T follicular helper cell (primary cell): ENCODE measurements at regions not wholly inside any gene's neighbourhood (a gene's known extent, or its start where the extent isn't known, plus 50 kb on each side); places are given as distances from the start of the nearest gene placed in this dataset.
"Not testable (repeated sequence)": the region's sequence is repeated elsewhere in the genome, so short reads cannot be mapped to it uniquely, and the experiment has no call there.

ENCODE experiments used
- DNase-seq: peaks from one replicate; pipeline ENCODE4 v3.0.0-alpha.2; 2020; ENCODE audit warnings: low read depth

DNA sequence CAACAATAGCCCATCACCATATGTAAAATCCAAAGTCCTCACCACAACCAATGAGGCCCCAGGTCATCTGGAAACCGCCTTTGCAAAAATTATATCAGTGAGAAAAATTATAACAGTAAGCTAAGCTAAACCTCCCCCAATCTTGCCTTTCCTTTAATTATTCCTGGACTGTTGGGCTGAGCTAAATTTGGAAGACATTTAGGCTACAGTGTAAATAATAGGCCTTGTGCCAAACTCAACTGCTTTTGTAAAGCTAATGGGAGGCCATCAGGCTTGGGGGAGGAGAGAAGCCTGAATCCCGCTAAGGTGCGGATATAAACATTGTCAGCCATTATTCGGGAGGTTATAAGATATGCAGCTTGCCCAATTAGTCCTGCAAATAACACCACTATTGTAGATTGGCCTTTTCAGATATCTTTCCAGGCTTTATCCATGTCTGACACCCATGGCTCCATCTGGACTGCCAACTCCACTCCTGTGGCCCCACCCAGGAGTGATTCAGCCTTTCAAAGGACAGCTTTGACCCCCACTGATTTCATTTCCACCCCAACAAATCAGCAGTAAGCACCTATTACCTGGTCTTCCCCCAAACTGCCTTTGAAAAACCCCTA, 53.0 kb upstream of the CA12 start:
- no peak for DNase-seq

GRCh38 chr15:63435204-63435820, 53.7 kb upstream of the CA12 start:
- no peak for DNase-seq

DNA sequence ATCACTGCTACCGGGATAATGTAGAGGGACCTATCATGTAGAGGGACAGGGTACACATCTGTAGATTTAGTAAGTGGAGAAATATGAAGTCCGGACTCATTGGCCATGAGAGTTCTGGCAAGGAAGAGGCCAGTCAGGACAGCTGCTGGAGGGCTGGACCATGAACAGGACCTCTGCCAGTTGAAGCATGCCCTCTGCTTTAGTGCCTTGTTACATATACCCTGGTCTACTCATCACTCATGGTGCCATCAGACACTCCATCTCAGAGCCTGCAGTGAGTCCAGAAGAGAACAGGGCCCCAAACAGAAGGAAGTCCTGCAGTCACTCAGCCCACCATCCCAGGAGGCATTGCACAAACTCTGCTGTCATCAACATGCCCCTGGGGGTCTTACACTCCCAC, 54.7 kb upstream of the CA12 start:
- DNase-seq = no peak

GRCh38 chr15:63436872-63437375, 55.3 kb upstream of the CA12 start:
- peak; percentile 67 for DNase-seq

DNA sequence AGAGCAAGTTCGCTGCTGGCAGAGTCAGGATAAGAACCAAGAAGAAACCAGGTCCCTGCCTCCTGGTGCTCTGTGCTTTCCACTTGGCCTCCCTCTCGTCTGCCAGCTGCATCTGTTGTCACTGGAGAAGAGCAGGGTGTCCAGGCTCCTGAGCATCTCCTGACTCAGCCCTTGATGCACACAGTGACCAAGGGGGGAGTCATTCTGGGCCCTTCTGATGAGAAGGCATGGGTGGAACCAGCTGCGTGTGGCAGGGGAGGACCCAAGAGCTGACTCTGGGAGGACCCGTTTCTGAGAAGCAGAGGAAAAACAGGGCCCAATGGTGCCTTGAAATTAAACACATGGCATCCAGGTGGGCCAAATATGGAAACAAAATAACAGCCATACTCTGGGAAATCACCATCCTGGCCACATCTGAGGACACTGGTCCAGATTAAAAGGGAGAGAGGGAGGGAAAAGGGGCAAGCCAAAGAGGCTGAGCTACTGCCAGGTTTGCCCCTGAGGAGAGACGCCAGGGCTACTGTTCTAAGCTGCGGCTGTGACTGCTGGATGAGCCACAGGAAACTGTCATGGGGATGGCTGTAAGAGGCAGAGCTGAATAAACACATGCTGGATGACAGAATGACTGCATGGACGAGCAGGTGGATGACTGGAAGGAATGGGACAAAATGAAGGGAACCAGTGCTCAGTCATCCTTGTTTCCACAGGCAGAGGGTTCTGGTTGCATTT, 58.1 kb upstream of the CA12 start:
- DNase-seq = no peak

DNA sequence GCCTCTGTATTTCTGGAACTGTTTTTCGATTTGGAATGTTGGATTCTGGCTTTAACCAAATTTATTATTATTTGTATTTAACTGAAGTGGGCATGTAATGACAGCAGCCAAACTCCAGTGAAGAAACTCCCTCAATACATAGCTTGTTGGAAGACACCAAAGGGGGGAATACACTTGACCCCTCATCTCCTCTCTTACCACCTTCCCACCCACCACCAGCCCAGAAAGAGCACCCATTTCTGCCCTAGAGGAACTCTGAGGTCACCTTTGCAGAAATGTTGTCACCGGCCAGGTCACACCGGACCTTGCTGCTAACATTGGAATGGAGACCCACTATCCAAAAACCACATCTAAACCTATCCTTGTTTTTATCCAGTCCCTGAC, 58.6 kb upstream of the CA12 start:
- no peak for DNase-seq

DNA sequence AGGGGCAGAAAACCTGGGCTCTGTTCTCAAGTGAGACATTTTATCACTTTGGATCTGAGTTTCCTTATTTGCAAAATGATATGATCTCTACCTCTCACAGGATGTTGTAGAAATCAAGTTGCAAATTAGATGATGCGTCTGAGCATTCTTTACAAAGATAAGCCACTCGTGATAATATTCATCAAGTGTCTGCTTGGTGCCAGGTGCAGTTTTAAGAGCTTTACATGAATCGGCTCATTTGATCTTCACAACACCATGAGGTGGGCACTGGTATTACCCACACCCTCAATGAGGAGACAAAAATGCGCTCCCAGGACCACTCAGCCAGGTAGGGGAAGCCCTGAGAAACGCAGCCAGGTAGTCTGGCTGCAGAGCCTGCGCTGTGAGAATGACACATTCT, 59.1 kb upstream of the CA12 start:
- DNase-seq = no peak

DNA sequence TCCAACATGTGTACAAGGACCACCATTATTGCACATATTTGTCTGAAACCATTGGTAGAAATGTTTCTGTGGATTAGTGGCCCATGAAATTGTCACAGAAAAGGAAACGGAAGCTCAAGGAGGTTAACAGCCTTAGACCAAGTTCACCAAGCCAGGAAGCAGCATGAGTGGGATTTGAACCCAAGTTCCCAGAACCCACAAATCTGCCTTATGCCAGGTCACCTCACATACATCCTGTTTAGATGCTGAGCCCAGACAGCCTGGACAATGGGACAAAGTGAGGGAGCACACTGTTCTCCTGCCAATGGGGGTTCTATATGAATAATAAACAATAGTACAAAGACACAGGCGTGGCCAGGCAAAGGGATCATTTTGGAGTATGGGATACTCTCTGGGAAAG, 59.6 kb upstream of the CA12 start:
- DNase-seq = no peak

- no peak for DNase-seq
These were observed 60.4 kb upstream of the CA12 start for GRCh38 chr15:63442080-63442479.

- DNase-seq = no peak
These were observed 59.8 kb upstream of the USP3 start for GRCh38 chr15:63444611-63445010.

GRCh38 chr15:63446255-63446654, 58.1 kb upstream of the USP3 start:
- DNase-seq = no peak

DNA sequence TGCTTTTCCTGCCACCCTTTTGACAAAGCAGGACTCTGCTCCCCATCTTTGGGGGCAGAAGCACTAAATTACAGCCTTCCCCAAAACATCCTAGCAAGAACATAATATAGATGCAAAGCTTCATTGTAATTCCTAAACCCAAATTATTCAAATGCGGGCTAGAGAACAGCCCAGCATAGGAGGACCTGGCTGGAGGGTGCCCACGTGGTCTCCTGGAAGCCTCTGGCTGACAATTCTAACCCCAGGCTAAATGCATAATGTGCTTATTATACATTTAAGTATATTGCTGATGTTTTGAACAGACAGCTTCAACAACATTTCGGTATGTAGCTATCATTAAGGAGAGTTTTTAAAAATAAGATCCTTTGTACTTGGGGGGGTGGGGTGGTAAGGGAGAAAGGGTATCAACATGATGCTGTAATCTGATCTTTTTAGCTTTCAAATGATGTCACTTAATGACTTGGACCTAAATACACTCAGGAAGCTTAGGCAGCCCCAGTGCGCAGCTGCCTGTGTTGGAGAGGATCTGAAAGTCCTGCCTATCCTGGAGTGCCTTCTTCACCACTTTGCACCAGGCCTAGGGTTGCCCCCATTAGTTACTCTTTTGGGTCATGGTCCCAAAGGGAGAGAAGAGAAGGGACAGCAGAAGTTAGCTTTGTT, 57.2 kb upstream of the USP3 start:
- DNase-seq = no peak

GRCh38 chr15:63448266-63448665, 56.1 kb upstream of the USP3 start:
- DNase-seq = no peak

DNA sequence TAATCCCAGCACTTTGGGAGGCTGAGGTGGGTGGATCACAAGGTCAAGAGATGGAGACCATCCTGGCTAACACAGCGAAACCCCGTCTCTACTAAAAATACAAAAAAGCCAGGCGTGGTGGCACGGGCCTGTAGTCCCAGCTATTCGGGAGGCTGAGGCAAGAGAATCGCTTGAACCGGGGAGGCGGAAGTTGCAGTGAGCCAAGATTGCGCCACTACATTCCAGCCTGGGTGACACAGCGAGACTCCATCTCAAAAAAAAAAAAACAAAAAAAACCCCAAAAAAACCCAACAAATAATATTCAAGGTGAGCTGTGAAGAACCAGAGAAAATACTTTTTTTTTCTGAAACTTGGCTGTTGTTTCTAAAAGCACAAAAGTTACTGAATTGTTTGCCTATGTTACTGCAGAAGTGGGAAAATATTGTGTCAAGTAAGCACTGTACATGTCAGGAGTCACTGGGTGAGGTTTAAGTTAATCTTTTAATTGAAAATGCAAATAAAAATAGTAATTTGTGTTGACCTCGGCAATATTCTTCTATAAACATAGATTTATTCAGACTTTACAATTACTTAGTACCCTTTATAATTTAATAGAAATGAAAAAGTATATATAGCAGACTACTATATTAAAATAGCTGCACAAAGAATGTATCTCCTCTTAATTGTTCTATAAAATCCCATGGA, 55.4 kb upstream of the USP3 start:
- not testable (repeated sequence) for DNase-seq

- DNase-seq = no peak
These were observed 54.7 kb upstream of the USP3 start for GRCh38 chr15:63449731-63450130.

- no peak for DNase-seq
These were observed 53.5 kb upstream of the USP3 start for GRCh38 chr15:63450884-63451225.

GRCh38 chr15:63451671-63452315, 52.6 kb upstream of the USP3 start:
- DNase-seq = no peak

DNA sequence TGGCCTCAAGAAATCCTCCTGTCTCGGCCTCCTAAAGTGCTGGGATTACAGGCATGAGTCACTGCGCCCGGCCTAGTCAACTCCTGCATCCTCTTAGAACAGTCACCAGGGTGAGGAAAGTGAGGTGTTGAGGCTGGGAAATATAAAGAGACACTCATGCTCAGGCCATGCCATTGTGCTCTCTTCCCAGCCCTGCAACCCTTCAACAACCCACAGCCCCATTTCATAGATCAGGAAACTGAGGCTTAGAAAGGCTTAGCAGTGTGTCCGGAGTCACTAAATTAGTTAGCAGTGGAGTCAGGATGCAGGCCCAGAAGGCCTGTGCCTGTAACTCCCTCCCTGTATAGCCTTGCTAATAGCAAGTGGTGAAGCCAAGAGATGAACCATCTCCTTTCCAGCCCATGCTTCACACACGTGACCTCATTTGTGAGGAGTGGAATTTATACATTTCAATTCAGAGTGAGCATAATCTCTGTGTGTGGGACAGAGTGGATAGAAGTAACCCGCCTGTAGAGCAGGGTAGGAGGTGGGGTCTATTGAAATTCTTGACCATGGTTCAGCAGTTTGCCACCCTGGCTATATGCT, 51.7 kb upstream of the USP3 start:
- DNase-seq = no peak

DNA sequence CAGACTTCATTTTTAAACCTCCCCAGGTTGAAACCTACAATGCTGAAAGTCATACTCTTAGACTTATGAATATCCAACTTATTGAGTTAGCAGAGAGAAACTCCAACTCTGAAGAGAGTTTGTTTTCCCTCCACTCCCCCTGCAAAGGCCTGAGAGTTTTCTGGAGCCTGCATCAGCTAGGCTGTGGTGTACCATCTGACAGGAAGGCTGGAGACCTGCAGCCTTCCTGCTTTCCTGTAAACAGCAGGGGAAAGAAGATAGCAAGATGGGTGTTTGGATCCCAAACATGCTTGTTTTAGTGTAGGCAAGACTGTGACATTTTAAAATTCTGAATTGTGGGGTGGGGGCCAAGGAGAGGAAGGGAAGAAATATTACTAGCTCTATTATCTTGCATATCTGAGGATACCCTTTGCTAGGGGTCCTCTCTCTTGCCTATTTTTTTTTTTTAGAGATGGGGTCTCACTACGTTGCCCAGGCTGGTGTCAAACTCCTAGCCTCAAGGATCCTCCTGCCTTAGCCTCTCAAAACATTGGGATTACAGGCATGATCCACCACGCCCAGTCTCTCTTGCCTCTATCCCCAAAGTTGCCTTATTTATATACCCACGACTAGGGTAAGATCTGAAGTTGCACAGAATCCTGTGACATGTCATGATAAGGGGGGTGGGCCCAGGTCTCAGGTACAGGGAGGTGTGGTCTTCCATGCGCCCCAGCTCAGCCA, 51.0 kb upstream of the USP3 start:
- no peak for DNase-seq

- no peak for DNase-seq
These were observed 49.7 kb upstream of the USP3 start for GRCh38 chr15:63454503-63455211.
